GM10248 (cell line): ENCODE measurements at regions not wholly inside any gene's neighbourhood (a gene's known extent, or its start where the extent isn't known, plus 50 kb on each side); places are given as distances from the start of the nearest gene placed in this dataset.

Experiments
- CTCF ChIA-PET: fragments of 300-600 bp; sonication (Branson Sonifier 250); formaldehyde crosslinking; extraction: SDS; loops from one replicate; lab custom pipeline; 2021; ENCODE audit warnings: antibody characterized with exemption; lab: Yijun Ruan, JAX
- POLR2A ChIA-PET: fragments of 350-650 bp; sonication (Branson Sonifier 250); formaldehyde crosslinking; extraction: SDS; loops from one replicate; lab custom pipeline; 2020; ENCODE audit warnings: antibody characterized with exemption; lab: Yijun Ruan, JAX
- DNase-seq: peaks from one replicate; pipeline ENCODE4 v3.0.0; 2012; ENCODE audit errors: extremely low spot score
- TF ChIP-seq, protein P1 (sequence below): IDR thresholded peaks from 2 replicates; pipeline ENCODE4 v1.5.1; 2012; ENCODE audit warnings: mild to moderate bottlenecking, low read depth; ENCODE audit errors: extremely low read depth, missing control alignments, control extremely low read depth

- no peak for DNase-seq
- ChIA-PET POLR2A (no interaction called here), CTCF (interaction anchor here (1.0 to 1.3 kb wide), 2 partner anchors 19 to 171 kb away, joined by 3 read pairs; no protein-coding TSS in a partner anchor)
- TF ChIP-seq, protein P1, sequence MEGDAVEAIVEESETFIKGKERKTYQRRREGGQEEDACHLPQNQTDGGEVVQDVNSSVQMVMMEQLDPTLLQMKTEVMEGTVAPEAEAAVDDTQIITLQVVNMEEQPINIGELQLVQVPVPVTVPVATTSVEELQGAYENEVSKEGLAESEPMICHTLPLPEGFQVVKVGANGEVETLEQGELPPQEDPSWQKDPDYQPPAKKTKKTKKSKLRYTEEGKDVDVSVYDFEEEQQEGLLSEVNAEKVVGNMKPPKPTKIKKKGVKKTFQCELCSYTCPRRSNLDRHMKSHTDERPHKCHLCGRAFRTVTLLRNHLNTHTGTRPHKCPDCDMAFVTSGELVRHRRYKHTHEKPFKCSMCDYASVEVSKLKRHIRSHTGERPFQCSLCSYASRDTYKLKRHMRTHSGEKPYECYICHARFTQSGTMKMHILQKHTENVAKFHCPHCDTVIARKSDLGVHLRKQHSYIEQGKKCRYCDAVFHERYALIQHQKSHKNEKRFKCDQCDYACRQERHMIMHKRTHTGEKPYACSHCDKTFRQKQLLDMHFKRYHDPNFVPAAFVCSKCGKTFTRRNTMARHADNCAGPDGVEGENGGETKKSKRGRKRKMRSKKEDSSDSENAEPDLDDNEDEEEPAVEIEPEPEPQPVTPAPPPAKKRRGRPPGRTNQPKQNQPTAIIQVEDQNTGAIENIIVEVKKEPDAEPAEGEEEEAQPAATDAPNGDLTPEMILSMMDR = no peak
These were observed 160.7 kb upstream of the PDE10A start for GRCh38 chr6:165823609-165824326.

DNA sequence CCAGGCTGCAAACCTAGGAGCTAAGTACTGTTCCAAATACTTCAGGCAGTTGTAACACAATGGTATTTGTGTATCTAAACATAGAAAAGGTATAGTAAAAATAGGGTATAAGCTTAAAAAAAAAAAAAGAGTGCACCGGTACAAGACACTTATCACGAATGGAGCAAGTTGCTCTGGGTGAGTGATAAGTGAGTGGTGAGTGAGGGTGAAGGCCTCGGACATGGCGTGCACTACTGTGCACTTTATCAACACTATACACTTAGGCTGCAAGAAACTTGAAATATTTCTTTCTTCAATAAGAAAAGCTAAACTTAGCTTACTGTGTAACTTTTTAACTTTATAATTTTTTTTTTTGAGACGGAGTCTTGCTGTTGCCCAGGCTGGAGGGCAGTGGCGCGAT is 159.5 kb upstream of the PDE10A start:
- no peak for DNase-seq
- ChIA-PET POLR2A (no interaction called here), CTCF (interaction anchor here (1.0 to 1.3 kb wide), 2 partner anchors 28 to 170 kb away, joined by 3 to 5 read pairs; no protein-coding TSS in a partner anchor)
- TF ChIP-seq, protein P1 = no peak

DNA sequence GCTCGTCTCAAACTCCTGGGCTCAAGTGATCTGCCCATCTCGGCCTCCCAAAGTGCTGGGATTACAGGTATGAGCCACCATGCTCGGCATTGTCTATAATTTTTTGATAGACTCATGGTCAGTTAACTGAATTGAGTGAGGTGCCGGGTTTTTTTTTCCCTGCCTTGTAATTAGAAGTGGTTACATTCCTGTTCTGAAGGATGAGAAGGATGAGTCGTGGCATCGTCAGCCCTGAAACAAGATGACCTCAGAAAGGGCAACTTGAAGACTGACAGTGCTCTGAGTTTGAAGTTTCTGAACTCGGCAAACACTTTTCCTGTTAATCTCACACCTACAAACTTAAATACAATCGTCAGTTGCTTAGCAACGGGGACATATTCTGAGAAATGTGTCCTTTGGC is 158.7 kb upstream of the PDE10A start:
- TF ChIP-seq, protein P1 = no peak
- ChIA-PET POLR2A (no interaction called here), CTCF (interaction anchor here (1.3 kb wide), 1 partner anchor 29 kb away, joined by 5 read pairs; no protein-coding TSS in a partner anchor)
- no peak for DNase-seq

DNA sequence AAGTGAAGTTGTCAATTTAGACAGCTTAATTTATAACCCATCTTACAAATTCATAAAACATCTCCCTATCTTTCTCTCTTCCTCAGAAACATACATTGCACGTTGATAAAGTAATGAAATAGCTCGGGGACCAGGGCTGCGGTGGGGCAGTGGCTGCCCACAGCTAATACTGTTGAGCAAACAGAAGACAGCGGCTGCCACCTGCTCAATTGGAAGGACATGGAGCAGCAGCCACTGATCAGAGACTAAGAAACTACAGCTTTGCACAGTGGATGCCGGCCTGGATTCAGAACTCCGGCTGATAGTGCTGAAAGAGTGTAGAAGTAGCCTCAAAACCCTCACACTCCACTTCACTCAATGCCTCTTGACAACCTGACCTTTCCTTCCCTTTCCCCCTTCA is 157.9 kb upstream of the PDE10A start:
- ChIA-PET POLR2A (no interaction called here), CTCF (no interaction called here)
- TF ChIP-seq, protein P1 = no peak
- no peak for DNase-seq

DNA sequence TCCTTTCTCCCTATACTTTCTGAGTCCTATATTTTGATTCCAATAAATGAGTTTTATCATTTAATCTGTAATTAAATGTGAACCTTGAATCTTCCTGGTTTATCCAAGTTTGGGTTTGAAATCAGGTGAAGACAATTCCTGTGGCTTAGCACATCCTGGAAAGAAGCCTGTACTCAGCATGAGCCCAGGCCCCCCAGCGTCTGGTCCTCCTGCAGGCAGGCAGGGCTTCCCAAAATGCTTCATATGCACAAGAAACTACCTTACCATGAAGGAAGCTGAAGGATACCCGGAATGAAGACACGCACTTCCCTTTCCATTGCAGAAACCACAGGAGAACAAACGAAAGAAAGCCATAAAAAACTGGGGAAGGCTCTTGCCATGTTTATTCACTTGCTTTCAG is 157.4 kb upstream of the PDE10A start:
- TF ChIP-seq, protein P1 = no peak
- DNase-seq = no peak
- CTCF ChIA-PET = no interaction called here
- POLR2A ChIA-PET = no interaction called here

DNA sequence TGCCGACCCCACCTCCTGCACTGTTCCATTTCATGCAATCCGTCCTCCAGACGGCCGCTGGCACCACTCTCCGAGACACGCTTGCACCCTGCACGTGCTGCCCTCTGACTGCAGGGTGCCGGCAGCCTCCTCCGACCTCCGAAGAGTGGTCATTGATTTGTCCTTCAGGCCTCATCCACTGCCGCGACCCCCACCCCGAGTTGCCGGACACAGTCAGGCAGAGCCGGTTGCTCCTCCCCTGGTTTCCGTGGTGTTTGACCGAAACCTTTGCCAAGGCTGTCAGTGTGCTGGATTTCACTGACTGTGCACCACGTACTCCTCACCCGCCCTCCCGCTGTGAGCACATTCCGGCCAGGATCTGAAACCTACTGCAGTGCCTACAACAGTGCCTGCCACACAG is 156.4 kb upstream of the PDE10A start:
- DNase-seq = no peak
- TF ChIP-seq, protein P1 = no peak
- ChIA-PET POLR2A (no interaction called here), CTCF (no interaction called here)
